GM13977 (cell line): ENCODE measurements at regions not wholly inside any gene's neighbourhood (a gene's known extent, or its start where the extent isn't known, plus 50 kb on each side); places are given as distances from the start of the nearest gene placed in this dataset.
"Not testable (repeated sequence)": the region's sequence is repeated elsewhere in the genome, so short reads cannot be mapped to it uniquely, and the experiment has no call there.

Source experiments
- DNase-seq: peaks from one replicate; pipeline ENCODE4 v3.0.0; 2012; ENCODE audit warnings: low spot score
- in situ Hi-C: fragments of 300-500 bp; cut with MboI; formaldehyde crosslinking; loops from one replicate; pipeline ENCODE4 v1.12.0; 2022; ENCODE audit warnings: low sequenced_read_pairs, low pct_unique_long_range_greater_than_20kb, mixed read lengths, inconsistent platforms; ENCODE audit not compliant: unreplicated experiment
- TF ChIP-seq, protein P1 (sequence below): IDR thresholded peaks from 2 replicates; pipeline ENCODE4 v1.5.1; 2012; ENCODE audit warnings: mild to moderate bottlenecking, control low read depth; ENCODE audit not compliant: insufficient read depth; ENCODE audit errors: extremely low read depth, missing control alignments

DNA sequence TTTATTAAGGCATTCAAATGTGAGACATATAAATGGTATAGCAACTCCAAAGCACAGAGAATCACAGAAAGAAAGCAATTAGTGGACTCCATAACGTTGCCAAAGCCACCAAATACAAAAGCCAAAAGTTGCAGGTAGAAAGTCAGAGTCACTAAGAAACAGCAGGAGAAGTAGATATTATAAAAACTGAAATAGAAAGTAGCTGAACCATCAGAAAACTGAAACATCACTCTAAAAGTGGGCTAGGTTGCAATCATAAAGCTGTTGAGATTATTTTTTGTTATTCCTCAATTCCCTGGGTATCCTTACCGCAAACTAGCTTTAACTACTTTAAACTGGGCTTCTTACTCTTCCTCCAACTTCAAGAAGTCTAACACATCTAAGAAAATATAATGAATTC is 108.1 kb upstream of the ARRDC3 start:
- in situ Hi-C loops: no loop called here
- DNase-seq: no peak
- TF ChIP-seq, protein P1, sequence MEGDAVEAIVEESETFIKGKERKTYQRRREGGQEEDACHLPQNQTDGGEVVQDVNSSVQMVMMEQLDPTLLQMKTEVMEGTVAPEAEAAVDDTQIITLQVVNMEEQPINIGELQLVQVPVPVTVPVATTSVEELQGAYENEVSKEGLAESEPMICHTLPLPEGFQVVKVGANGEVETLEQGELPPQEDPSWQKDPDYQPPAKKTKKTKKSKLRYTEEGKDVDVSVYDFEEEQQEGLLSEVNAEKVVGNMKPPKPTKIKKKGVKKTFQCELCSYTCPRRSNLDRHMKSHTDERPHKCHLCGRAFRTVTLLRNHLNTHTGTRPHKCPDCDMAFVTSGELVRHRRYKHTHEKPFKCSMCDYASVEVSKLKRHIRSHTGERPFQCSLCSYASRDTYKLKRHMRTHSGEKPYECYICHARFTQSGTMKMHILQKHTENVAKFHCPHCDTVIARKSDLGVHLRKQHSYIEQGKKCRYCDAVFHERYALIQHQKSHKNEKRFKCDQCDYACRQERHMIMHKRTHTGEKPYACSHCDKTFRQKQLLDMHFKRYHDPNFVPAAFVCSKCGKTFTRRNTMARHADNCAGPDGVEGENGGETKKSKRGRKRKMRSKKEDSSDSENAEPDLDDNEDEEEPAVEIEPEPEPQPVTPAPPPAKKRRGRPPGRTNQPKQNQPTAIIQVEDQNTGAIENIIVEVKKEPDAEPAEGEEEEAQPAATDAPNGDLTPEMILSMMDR: no peak

DNA sequence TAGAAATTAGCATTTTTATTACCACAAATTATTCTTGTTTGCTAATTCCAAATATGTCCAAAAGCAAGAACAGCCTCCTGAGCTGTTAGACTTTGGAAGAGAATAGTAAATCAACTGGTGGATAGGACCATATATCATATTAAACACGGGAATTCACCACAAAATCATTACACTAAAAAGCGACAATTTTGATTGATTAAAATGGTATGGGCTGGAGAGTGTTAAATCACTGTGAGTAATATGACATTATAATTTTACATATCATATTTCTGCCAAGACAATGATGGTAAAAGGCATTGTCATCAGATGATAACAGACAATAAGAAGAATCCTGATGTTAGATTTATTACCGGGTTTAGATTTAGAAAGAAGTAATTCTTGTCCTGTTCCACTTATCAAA is 107.2 kb upstream of the ARRDC3 start:
- in situ Hi-C loops: no loop called here
- TF ChIP-seq, protein P1: no peak
- no peak for DNase-seq

DNA sequence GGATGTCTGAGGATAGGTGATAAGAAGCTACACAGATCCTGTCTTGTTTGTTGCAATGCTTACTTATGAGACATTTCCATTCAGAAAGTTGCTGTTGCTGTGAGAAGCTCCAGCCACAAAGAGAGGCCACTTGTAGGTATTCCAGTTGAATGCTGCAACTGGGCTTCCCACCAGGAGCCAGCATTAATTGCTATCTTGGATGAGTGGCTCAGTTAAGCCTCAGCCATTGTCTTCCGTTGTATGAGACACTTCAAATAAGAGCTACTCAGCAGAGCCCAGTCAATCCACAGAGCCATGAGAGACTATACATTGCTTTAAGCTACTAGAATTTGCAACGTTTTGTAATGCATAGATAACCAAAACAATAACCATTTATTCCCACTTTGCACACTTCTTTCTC is 104.3 kb upstream of the ARRDC3 start:
- in situ Hi-C loops: no loop called here
- no peak for DNase-seq

DNA sequence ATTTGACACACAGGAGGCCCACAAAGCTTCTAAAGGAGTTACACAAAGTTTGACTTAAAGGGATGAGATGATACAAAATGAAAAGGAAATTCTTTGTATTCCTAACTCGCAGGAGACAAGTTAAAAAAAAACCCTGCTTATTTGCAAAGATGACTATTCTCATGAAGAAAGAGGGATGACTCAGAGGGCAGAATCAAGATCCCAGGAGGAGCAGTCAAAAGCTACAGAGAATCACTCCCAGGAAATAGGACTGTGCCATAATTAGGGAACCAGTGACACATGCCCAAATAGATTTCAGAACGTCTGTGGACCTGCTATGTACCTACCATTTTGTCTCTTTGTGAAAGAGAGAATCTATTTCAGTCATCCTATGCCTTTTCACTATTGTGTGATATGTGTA is 103.5 kb upstream of the ARRDC3 start:
- in situ Hi-C loops: no loop called here
- TF ChIP-seq, protein P1: no peak
- no peak for DNase-seq

More for the DNA sequence above, 104.3 kb upstream of the ARRDC3 start:
- TF ChIP-seq, protein P1: no peak

DNA sequence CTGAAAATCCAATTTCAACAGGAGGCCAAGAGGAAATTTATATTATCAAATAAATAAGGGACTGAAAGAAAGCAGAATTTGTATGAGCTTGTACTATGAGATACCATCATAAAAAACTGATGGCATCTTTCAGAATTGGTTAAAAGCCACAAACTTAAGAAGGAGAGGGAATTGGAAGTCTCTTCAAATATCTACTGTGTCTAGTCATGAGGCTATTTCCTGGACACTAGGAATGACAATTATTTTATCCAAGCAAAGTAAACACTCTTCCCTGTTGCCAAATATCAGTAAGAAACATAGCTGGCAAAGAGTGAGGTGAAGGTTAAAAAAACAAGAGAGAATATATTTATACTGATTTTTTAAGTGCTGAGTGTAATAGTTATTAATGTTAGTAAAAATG is 101.5 kb upstream of the ARRDC3 start:
- no peak for DNase-seq

DNA sequence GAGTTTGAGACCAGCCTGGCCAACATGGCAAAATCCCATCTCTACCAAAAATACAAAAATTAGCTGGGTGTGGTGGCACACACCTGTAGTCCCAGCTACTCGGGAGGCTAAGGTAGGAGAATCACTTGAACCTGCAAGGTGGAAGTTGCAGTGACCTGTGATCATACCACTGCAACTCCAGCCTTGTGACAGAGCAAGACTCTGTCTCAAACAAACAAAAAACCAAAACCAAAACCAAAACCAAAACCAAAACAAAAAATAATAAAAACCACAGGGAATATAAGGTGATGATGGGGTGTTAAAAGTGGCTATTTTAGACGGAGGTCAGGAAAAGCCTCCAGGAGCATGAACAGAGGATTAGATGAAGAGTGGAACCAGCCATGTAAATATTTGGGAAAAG is 96.3 kb upstream of the ARRDC3 start:
- DNase-seq, in situ Hi-C loops: not testable (repeated sequence)

More for the DNA sequence above, 101.5 kb upstream of the ARRDC3 start:
- in situ Hi-C loops: no loop called here
- TF ChIP-seq, protein P1: no peak

DNA sequence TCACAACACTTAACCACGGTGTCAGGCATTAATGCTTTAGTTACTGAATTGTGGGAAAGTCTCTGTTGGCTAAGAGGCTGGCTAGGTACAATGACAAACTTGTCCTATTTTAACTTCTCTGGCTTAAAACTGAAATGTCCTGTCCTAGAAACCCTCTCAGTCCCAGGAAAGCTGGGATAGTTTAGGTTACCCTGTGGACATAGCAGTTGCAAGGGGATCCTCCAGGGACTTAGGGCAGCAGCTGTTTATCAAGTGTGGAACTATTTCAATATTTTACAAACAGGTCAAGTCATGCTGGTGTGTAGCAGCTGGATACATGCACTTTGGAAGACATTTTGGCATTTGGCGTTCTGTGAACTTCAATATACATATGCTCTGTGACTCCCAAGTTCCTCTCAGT is 95.0 kb upstream of the ARRDC3 start:
- in situ Hi-C loops: no loop called here
- TF ChIP-seq, protein P1: no peak
- no peak for DNase-seq
